Trophoblast cell (in vitro differentiated cells and primary cell): ENCODE measurements at regions not wholly inside any gene's neighbourhood (a gene's known extent, or its start where the extent isn't known, plus 50 kb on each side); places are given as distances from the start of the nearest gene placed in this dataset.

Source experiments
- DNase-seq, 2 donors: peaks; one replicate each; pipeline ENCODE4 v3.0.0-alpha.2; 2016
- H2AFZ ChIP-seq: 2 replicates; pipeline ENCODE4 v1.6.1; 2013; ENCODE audit warnings: low read length, moderate library complexity, mild to moderate bottlenecking; ENCODE audit not compliant: insufficient read depth, poor library complexity
- H2AK5ac ChIP-seq: 2 replicates; pipeline ENCODE4 v1.6.1; 2013; ENCODE audit warnings: mild to moderate bottlenecking, low read length
- H2BK120ac ChIP-seq: 2 replicates; pipeline ENCODE4 v1.6.1; 2013; ENCODE audit warnings: low read length, mild to moderate bottlenecking, moderate library complexity; ENCODE audit not compliant: insufficient read depth, poor library complexity
- H2BK12ac ChIP-seq: 2 replicates; pipeline ENCODE4 v1.6.1; 2013; ENCODE audit warnings: mild to moderate bottlenecking, low read length, moderate library complexity
- H2BK5ac ChIP-seq: 2 replicates; pipeline ENCODE4 v1.6.1; 2013; ENCODE audit warnings: low read length, low read depth, moderate library complexity, mild to moderate bottlenecking; ENCODE audit not compliant: poor library complexity
- H3K14ac ChIP-seq: 2 replicates; pipeline ENCODE4 v1.6.1; 2013; ENCODE audit warnings: mild to moderate bottlenecking, low read length
- H3K18ac ChIP-seq: 2 replicates; pipeline ENCODE4 v1.6.1; 2013; ENCODE audit warnings: mild to moderate bottlenecking, low read length
- H3K23ac ChIP-seq: 2 replicates; pipeline ENCODE4 v1.6.1; 2013; ENCODE audit warnings: low read length
- H3K27ac ChIP-seq: 2 replicates; pipeline ENCODE4 v1.5.1; 2013; ENCODE audit warnings: low read depth, mild to moderate bottlenecking, inconsistent platforms, low read length, moderate library complexity
- H3K27me3 ChIP-seq: 2 replicates; pipeline ENCODE4 v1.6.1; 2013; ENCODE audit warnings: inconsistent platforms, mild to moderate bottlenecking, low read length, moderate library complexity; ENCODE audit not compliant: insufficient read depth
- H3K36me3 ChIP-seq, 2 experiments: 1 replicate in 1 of 2; 2 replicates in 1 of 2; pipeline ENCODE4 v1.6.1; 2013; ENCODE audit warnings: low read length in 2 of 2, mild to moderate bottlenecking in 2 of 2, moderate library complexity in 1 of 2; ENCODE audit not compliant: insufficient read depth in 2 of 2, control insufficient read depth in 1 of 2
- H3K4ac ChIP-seq: 2 replicates; pipeline ENCODE4 v1.6.1; 2013; ENCODE audit warnings: low read depth, mild to moderate bottlenecking, low read length, moderate library complexity
- H3K4me1 ChIP-seq, 2 experiments: 1 replicate in 1 of 2; 2 replicates in 1 of 2; pipeline ENCODE4 v1.6.1; 2013; ENCODE audit warnings: low read length in 2 of 2, mild to moderate bottlenecking in 2 of 2, moderate library complexity in 1 of 2; ENCODE audit not compliant: insufficient read depth in 2 of 2, control insufficient read depth in 1 of 2
- H3K4me2 ChIP-seq: 2 replicates; pipeline ENCODE4 v1.6.1; 2013; ENCODE audit warnings: inconsistent platforms, mild to moderate bottlenecking, low read length, moderate library complexity
- H3K4me3 ChIP-seq: 2 replicates; pipeline ENCODE4 v1.5.1; 2013; ENCODE audit warnings: mild to moderate bottlenecking, low read depth, low read length, inconsistent platforms
- H3K79me1 ChIP-seq: one replicate; pipeline ENCODE4 v1.6.1; 2013; ENCODE audit warnings: low read length
- H3K79me2 ChIP-seq: 2 replicates; pipeline ENCODE4 v1.6.1; 2013; ENCODE audit warnings: low read length, mild to moderate bottlenecking; ENCODE audit not compliant: control insufficient read depth, insufficient read depth, poor library complexity
- H3K9ac ChIP-seq: 2 replicates; pipeline ENCODE4 v1.6.1; 2013; ENCODE audit warnings: mild to moderate bottlenecking, low read length
- H3K9me3 ChIP-seq: 2 replicates; pipeline ENCODE4 v1.6.1; 2013; ENCODE audit warnings: low read depth, mild to moderate bottlenecking, control low read depth, inconsistent platforms, low read length; ENCODE audit not compliant: insufficient read depth
- H4K12ac ChIP-seq: 2 replicates; pipeline ENCODE4 v1.6.1; 2013; ENCODE audit warnings: low read depth, mild to moderate bottlenecking, low read length, moderate library complexity
- H4K8ac ChIP-seq: 2 replicates; pipeline ENCODE4 v1.6.1; 2013; ENCODE audit warnings: low read depth, mild to moderate bottlenecking, low read length, moderate library complexity
- H4K91ac ChIP-seq: one replicate; pipeline ENCODE4 v1.6.1; 2013; ENCODE audit warnings: low read depth, mild to moderate bottlenecking, low read length, moderate library complexity
- WGBS: extraction: QIAGEN DNeasy Blood & Tissue Kit; methylation state at CpG from one replicate; pipeline ENCODE4 v1.1.7; 2013; ENCODE audit warnings: missing lambda C conversion rate; ENCODE audit not compliant: insufficient read length, insufficient coverage; ENCODE audit errors: extremely low coverage; 5-methylcytosine and 5-hydroxymethylcytosine counted together

DNA sequence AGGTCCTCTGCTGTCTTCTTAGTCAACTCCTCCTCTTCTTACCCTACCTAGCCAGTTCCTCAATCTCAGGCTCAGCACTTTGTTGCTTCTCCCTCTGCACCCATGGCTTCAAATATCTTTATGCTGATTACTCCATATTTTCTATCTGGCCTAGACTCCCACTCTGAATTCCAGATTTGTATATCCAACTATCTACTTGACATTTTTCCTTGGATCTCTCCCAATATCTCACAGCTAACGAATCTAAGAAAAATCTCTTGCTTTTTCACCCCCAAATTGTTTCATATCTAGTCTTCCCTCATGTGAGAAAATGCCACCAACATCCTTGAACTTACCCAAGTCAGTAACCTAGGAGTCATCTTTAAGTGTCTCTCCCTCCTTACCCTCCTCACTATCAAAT is 176.4 kb upstream of the ERCC4 start:
- H2BK5ac ChIP-seq: no peak overlapping the region
- no peak overlapping the region for H2AFZ ChIP-seq

DNA sequence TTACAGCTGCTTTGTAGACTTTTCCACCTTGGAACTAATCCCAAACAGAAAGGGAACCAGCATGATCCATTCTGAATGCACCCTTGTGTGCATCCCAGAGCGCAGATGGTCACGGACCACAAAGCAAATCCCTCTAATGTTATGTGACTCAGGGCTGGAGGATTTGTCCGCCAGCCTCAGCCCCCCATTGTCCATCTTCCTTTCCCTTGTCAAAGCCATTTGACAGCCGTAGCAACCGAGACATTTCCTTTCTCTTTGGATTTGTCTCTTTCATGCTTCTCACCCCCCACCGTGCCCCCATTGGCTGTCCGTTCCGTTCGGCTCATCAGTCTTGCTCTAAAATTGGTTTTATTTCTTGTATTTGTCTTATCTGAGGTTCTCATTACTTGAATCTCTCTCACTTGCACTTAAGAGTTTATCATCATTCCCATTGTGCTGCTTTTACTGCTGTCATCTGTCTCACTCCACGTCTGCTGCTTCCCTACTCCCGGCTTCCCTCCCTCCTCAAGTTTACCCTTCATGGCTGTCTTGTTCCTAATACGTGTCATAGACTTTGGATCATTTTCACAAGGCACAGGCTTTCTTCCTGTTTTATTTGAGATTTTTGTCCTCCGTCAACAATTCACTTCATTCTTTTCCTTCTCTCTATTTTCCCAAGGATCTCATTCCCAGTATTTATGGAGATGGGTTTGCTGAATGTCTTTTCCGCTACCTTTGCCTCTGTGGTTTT is 163.4 kb upstream of the ERCC4 start:
- H3K23ac ChIP-seq: no peak overlapping the region
- H4K8ac ChIP-seq: no peak overlapping the region
- H2AFZ ChIP-seq: no peak overlapping the region
- no peak overlapping the region for H2BK12ac ChIP-seq
- no peak overlapping the region for H2BK5ac ChIP-seq
- no peak overlapping the region for H3K4me2 ChIP-seq
- H4K91ac ChIP-seq: no peak overlapping the region
- H3K4me3 ChIP-seq: no peak overlapping the region
- no peak overlapping the region for H3K27ac ChIP-seq
- H3K79me1 ChIP-seq: no peaks in the 10 kb centered on the region
- H3K9me3 ChIP-seq: no peaks in the 10 kb centered on the region
- no peaks in the 10 kb centered on the region for H3K27me3 ChIP-seq
- no peak overlapping the region for H4K12ac ChIP-seq
- no peak overlapping the region for H3K18ac ChIP-seq
- no peak overlapping the region for H3K9ac ChIP-seq
- H3K79me2 ChIP-seq: no peaks in the 10 kb centered on the region
- H3K14ac ChIP-seq: no peak overlapping the region
- H3K36me3 ChIP-seq: no peaks in the 10 kb centered on the region
- H3K4ac ChIP-seq: no peak overlapping the region
- no peaks in the 10 kb centered on the region for H3K4me1 ChIP-seq
- no peak overlapping the region for H2AK5ac ChIP-seq
- no peak overlapping the region for H2BK120ac ChIP-seq
- DNase-seq: no peak
- no CpG with 5 or more reads among the region's 14 CpGs for WGBS

More for the DNA sequence above, 176.4 kb upstream of the ERCC4 start:
- no peak overlapping the region for H2AK5ac ChIP-seq
- H3K9me3 ChIP-seq: peaks cover 2% of the 10 kb centered on the region
- H3K36me3 ChIP-seq: no peaks in the 10 kb centered on the region
- no peak overlapping the region for H2BK12ac ChIP-seq
- no peak overlapping the region for H3K9ac ChIP-seq
- no peaks in the 10 kb centered on the region for H3K27me3 ChIP-seq
- no peak overlapping the region for H4K8ac ChIP-seq
- no peak overlapping the region for H2BK120ac ChIP-seq
- no peaks in the 10 kb centered on the region for H3K79me2 ChIP-seq
- WGBS: no CpG with 5 or more reads among the region's 1 CpG
- no peak overlapping the region for H4K12ac ChIP-seq
- no peak overlapping the region for H3K14ac ChIP-seq
- no peak for DNase-seq
- H3K79me1 ChIP-seq: no peaks in the 10 kb centered on the region
- H3K18ac ChIP-seq: no peak overlapping the region
- H3K4me1 ChIP-seq: no peaks in the 10 kb centered on the region
- H3K4me2 ChIP-seq: no peak overlapping the region
- H3K27ac ChIP-seq: no peak overlapping the region
- H4K91ac ChIP-seq: no peak overlapping the region
- no peak overlapping the region for H3K4me3 ChIP-seq
- no peak overlapping the region for H3K4ac ChIP-seq
- H3K23ac ChIP-seq: no peak overlapping the region

GRCh38 chr16:13766334-13766733 is 153.6 kb upstream of the ERCC4 start:
- Histone ChIP-seq H3K27ac (no peak overlapping the region), H2BK12ac (no peak overlapping the region), H3K4ac (no peak overlapping the region), H3K4me3 (no peak overlapping the region), H3K4me1 (no peaks in the 10 kb centered on the region), H3K9me3 (no peaks in the 10 kb centered on the region), H2BK5ac (no peak overlapping the region), H2BK120ac (no peak overlapping the region), H3K9ac (no peak overlapping the region), H4K91ac (no peak overlapping the region), H3K79me2 (no peaks in the 10 kb centered on the region), H4K8ac (no peak overlapping the region), H3K4me2 (no peak overlapping the region), H3K27me3 (no peaks in the 10 kb centered on the region), H4K12ac (no peak overlapping the region), H3K23ac (no peak overlapping the region), H3K14ac (no peak overlapping the region), H2AK5ac (no peak overlapping the region), H3K18ac (no peak overlapping the region), H3K79me1 (no peaks in the 10 kb centered on the region), H2AFZ (no peak overlapping the region), H3K36me3 (no peaks in the 10 kb centered on the region)
- no peak for DNase-seq
- WGBS: no CpG with 5 or more reads among the region's 2 CpGs

DNA sequence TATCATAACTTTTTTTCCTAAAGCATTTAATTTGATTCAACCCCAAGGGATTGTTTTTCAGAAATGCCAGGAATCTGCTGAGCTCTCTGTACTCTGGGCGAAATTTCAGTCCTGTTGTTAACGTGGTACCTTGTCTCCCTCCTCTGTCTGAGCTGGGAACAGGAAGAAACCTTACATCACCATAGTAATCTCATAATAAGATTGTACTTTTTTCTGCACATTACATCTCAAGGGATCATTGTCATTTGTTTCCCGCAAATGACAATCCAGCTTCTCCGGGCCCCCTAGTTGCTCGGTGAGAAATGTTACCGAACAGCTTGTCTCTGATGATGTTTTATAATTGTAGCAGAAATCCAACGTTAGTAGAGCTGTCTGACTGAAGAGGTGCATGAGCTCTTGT is 152.7 kb upstream of the ERCC4 start:
- Histone ChIP-seq H3K27me3 (no peaks in the 10 kb centered on the region), H2AK5ac (no peak overlapping the region), H4K91ac (no peak overlapping the region), H3K36me3 (no peaks in the 10 kb centered on the region), H4K12ac (no peak overlapping the region), H3K27ac (no peak overlapping the region), H2BK12ac (no peak overlapping the region), H3K18ac (no peak overlapping the region), H3K14ac (no peak overlapping the region), H3K4me1 (no peaks in the 10 kb centered on the region), H2AFZ (no peak overlapping the region), H3K4ac (no peak overlapping the region), H3K23ac (no peak overlapping the region), H2BK120ac (no peak overlapping the region), H3K4me2 (no peak overlapping the region), H3K9me3 (no peaks in the 10 kb centered on the region), H3K9ac (no peak overlapping the region), H2BK5ac (no peak overlapping the region), H3K79me2 (no peaks in the 10 kb centered on the region), H3K79me1 (no peaks in the 10 kb centered on the region), H3K4me3 (no peak overlapping the region), H4K8ac (no peak overlapping the region)
- no CpG with 5 or more reads among the region's 7 CpGs for WGBS
- no peak for DNase-seq
